ENCODE measurements at regions not wholly inside any gene's neighbourhood (a gene's known extent, or its start where the extent isn't known, plus 50 kb on each side); places are given as distances from the start of the nearest gene placed in this dataset.
A peak's percentile ranks its signal among the peaks of the same experiment; 100 is the strongest.

DNA sequence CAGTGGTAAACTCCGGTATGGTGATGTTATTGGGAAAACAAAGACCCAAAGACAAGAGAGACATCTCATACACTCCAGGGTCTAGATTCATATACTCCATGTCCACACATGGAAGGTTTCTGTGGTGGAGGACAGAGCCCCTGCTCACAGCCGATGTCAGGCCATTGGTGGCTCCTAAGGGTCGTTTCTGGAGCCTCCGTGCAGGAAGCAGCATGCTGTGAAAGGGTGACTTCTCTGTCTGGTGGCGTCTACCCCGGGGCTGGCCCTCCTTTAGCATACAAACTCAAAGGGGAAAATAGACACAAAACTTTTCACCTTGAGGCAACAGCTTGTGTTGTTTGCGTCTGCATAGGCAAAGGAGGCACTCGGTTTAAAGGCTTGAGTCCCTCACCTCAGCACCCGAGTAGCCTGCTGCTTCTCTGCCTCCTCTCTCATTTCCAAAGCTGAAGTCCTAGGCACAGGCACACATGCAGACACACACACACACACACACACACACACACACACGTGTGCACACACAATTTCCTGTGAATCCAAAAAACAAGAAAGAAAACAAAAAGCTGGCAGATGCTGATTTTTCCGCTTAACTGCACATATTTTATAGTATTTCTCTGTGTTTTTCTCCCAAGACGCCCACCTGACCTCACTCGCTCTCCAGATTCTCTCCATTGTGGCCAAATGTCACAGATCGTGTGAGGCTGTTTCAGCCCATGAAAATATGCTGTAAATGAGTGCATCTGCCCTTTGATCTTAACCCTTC, 601.4 kb upstream of the MGMT start:
- peak; percentile 70 for DNase-seq

DNA sequence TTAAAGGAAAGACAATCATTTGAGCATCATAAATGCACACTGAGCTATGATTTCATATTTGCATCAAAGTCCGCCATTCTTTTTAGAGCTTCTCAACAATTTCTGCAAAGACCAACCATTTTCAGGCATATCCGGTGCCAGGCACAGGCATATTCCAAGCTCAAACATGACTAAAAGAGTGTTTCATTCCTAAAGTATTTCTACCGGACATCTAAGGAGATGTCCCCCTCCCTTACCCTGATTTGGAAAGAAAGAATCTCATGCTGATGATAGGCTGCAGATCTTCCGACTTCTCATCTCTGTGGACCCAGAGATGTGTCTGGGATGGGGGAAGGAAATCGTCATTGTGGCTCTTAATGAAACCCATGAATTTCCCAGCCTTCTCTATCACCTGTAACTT, 600.5 kb upstream of the MGMT start:
- DNase-seq: no peak

DNA sequence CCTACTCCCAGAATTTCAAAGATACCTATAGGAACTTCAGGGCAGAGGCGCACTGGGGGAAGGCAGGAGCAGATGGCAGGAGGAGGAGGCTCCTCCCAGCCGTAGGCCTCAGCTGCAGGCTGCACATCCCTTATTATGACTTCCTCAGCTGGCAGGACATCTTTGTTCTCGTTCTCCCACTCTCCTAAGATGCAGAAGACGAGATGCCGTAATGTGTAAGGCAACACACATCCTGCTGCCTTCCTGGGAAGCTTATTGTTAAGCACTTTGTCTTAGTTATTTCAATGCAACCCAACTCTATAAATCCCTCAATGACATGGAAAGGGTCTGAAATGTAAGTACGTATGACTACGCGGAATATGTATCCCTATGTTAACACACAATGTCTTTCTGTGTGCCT, 599.8 kb upstream of the MGMT start:
- no peak for DNase-seq

DNA sequence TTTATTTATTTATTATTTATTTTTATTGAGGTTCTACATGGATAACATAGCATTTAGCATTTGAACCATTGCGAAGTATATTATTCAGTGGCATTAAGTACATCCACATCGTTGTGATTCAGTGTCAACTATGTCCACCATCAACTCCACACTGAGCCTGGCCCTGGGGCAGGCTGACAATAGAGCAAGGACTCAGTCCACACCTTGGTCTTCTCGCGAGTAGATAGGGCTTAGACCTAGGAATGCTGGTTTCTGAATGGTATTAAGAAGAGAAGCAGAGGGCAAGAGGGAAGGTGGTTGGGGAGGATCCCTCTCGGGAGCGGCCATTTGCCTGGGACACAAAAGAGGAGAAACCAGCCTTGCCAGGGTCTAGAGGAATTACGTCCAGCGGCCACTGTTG, 599.2 kb upstream of the MGMT start:
- no peak for DNase-seq

DNA sequence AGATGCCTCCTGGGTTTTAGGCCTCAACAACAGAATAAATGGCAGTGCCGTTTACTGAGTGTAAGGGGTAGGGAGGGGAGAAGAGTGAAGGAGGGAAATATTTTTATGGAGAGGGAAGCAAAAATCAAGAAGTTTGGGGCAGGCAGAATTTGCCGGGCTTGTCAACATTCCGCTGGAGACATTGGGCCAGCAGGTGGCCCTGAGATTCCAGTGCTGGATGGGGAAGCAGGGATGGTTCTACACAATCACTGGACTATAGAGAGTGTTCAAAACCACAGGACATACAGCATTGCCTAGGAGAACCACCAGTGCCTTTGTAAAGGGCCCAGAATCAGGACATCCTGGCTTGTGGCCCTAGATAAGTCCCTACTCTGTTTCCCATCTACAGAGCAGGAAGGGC, 598.6 kb upstream of the MGMT start:
- DNase-seq: no peak

DNA sequence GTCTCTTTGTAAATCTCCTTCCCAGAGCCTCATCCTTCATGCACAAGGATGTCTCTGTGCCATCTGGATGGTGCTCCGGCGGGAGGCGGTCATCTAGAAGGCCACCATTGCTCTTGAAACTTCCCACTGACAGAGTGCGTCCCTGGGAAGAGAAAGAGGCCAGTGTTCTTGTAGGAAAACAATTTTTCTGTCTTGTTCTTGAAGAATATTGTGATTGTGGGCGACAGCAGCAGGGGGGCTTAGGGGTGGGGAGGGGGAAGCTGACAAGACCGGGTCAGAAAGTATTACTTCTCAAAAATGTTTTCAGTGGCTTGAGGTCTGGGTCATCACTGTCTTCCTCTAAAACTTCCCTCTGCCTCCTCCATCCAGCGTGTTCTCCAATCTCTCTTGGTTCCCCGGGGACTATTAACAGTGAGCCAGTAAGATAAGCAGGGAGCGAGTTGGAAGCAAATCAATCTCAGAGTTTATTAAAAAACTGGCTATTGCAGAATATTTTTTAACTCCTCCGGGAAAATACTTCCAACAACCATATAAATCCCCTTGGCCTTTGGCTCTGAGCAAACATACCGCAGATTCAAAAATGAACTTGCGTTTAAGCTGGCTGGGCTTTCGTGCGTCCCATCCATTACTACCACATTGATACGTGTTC, 597.8 kb upstream of the MGMT start:
- no peak for DNase-seq

DNA sequence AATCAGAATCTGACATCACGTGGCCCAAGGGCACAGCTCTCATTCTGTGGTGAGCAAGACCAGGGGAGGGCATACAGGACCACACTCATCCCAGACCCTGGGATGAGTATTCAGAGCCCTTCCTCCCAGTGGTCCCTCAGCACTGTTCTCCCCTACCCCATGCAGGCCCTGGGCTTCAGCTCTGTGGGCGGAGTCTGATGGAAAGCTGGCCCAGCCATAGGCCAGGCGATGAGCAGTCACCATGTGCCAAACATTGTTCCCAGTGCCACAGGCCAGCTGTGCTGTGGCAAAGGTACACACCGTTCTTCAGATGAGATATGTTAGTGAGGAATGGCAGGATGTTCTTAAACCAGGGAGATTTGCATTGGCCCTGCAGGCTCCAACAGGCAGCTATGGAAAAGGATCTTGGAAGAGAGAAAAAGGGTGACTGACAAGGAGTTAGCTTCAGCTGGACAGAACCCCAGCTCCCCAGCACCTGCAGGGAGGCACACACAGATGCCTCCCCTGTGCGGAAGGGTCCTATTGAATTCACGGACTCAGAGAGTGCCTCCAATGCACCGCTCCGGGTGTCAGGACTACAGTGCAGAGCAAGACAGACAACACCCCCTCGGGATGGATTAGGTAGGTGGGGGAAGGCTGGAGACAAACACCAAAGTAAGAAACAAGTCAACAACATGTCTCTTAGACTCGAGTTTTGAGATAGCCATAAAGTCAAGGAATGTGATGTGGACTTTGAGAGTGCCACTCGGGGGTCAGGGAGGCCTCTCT, 596.0 kb upstream of the MGMT start:
- DNase-seq: no peak

DNA sequence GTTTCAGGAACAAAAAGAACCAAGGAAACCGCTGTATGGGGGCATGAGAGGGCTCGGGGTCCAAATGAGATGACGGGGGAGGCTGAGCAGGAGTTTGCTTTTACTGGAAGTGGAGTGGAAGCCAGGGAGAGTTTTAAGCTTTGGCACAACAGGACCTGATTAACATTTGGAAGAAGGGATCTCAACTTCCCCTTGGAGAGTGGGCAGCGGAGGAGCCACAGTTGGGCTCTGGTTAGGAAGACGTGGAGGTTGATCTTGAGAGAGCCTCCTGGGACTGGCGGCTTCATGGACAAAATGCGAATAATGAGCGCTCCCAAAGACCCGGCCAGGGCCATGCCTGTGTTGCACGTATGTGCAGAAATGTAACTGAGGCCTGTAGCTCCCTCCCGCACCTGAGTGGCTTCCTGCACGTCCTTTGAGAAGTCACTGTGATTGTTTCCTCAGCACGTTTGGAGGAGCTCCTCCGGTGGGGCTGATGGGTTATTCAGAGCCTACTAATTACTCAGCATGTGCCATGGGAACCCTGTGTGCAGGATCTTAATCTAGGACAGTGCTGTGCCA, 595.3 kb upstream of the MGMT start:
- no peak for DNase-seq

DNA sequence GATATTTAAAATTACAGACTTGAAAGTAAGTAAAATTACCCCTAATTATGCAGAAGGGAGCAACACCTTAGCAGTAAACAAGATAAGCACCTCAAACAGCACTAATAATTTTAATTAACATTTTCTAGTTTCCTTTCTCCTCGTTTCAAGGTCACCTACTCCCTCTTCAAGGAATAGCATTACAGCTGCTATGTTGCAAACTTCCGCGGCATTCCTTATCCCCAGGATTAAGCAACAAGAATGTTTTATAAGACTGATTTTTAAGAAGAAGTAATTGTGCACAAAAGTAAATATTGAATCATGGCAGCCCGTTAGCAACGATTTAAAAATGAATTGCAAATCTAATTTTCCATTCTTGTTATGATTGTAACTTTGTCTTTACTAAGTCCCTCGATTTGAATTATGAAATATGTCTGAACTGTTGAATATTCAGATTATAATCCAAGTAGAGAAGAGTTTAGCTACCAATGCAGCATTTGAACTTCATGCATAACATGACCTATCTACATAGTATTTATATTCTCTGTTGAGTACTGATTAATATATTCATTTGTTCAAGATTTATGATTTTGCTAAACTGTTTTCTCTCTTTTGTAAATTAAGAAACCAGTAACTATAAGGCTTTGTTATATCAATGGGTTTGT, 593.5 kb upstream of the MGMT start:
- DNase-seq: no peak

DNA sequence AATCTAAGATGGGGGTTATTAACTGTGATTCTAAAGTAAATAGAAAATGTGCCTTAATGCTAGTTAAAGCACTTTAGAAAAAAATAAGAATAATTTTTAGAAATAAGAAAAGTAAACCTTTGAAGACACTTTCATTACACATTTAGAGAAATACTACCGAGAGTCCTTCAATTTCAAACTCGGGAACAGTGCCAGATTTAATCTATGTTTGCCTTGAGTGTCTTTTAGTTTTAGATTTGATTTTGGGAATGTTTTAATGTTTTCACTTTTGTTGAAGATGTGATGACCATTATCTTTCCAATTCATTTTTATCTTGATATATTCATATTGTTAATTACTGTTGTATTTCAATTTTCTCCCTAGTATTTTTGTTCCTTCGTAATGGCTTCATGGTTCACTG, 592.7 kb upstream of the MGMT start:
- DNase-seq: no peak

DNA sequence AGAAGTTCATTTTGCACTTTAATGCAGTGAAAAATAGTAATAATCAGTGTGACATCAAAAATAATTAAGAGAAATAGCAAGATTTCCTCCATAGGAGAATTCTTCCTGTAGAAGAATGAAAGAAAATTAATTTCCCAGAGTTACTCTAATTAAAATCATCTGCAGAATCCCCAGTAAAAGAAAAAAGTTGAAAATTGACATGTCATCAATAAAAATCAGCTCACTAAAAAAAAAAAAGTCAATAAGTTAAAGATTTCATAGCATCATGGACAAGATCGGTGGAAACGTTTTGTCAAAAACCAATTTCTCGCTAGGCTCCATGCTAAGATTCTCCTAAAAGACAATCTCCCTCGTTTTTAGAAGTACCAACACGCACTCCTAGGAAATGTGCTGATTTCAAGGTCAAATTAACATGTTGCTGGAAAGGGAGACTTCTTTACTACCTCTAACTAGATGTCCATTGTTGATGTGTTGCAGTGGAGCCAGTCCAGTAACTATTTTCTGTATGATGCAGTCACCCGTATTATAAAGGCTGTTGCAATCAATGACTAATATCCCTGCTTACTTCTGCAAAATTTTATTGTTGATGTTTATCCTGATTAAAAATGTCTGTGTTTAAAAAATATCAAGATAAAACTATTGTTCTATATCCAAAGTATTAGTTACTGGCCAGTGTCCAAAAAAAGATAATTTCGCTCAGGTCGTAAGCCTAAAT, 591.9 kb upstream of the MGMT start:
- DNase-seq: no peak

DNA sequence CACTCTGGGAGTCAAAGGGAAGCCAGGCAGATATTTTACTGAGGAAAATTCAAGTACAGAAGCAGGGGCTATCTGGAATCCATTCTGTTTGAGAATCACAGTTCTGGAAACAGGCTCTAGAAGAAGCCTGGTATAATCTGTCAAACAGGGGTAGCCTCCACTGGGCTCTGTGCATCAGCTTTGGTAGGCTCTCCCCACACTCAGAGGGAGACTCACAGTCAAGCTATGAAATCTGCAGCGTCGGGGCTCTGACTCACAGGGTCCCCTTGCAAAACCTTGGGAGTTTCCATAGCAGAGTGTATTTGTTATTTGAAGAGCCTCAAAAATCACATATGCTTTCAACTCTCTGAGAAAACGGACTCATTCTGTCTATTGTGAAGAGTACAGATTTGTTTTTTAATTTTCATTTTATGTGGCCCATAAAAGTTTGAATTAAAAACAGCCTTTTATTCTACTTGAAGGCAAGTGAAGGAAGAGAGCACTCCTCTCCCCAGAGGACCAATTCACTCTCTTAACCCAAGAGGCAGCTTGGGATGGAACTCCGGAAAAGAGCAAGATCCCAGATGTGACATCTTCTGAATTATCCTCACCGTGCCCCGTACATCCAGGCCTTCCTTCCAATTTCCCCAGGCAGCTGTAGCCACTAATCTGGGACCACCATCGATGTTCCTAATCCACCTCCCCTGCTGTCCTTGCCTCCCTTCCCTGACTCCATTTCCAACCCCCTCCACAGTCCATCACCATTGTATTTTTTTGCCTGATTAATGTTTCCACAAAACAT, 590.9 kb upstream of the MGMT start:
- DNase-seq: no peak

DNA sequence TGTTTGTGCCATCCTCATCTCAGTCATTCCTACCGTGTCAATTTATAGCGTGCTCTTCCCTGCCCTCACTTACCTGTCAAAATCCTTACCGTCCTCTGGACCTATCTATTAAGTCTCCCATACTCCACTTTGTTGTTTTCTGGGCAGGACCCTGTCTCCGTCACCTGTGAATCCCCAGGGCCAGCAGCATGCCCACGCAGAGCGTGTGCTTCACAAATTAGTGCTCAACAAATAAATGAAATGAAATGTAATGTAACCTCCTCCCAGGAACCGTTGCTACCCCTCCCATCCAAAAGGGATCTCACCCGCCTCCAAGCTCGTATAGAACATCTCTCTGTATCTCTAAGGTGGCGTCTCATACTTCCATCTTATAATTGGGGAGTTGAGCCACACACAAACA, 589.9 kb upstream of the MGMT start:
- DNase-seq: no peak

DNA sequence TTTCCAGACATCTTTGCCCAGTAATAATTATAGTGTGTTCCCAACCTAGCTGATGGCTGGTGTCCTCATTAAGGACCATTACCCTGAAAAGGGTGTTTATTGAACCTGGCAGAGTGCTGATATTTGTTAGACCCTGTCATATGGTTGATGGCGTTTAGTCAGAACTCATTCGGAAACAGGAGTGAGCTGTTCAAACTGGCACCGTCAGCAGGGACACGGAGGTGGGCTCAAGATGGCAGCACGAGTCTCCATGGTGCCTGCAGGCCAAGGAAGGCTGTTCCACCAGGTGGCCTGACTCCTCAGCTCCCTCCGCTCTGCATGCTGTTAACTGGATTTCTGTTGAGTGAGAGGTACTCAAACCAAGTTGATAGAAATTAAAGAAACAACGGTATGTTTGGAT, 589.1 kb upstream of the MGMT start:
- no peak for DNase-seq

DNA sequence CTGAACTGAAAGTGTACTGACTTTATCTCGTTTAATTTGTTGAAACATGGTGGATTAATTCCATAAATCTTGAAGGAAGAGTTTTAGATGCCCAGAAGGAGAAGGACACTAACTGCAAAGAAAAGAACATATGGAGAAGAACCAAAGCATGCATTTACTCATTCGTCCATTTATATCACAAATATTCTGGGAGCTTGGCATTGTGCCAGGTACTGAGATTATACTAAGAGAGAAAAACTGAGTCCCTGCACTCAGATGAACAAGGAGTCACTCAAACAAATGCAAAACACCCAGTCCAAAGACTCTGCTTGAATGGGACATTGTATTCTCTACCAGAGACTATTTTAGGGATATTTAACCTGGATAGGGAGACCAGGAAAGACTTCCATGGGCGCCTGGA, 588.0 kb upstream of the MGMT start:
- DNase-seq: no peak

DNA sequence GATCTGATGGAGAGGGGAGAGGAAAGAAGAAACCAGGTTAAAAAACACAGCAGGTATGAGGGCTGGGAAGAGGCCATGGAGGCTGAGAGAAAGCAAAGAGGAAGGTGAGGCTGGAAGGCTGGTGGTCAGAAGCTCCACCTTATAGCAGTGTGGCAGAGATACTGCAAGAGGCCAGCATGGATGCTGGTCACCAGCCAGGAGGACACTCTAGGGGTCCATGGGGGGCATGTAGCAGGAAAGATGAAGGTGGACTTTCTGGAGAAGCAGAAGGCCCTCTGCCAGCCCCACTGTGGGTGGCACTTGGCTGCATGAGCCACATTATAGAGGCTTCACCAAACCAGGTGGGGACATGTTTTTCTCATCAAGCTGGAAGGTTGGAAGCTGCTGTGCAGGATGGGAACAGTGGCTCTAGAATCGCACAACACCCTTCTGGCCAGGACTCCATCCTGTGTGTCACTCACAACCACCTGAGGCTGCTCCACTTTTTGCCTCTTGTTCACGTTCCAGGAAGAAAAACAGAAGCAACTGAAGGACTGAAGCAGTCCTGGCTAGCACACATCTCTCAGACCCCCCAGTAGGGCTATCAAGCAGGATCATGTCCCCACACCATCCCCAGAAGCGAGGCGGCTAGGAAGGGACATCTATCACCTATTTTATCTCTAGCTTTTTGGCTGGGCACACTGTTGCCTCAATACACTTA, 587.5 kb upstream of the MGMT start:
- no peak for DNase-seq

DNA sequence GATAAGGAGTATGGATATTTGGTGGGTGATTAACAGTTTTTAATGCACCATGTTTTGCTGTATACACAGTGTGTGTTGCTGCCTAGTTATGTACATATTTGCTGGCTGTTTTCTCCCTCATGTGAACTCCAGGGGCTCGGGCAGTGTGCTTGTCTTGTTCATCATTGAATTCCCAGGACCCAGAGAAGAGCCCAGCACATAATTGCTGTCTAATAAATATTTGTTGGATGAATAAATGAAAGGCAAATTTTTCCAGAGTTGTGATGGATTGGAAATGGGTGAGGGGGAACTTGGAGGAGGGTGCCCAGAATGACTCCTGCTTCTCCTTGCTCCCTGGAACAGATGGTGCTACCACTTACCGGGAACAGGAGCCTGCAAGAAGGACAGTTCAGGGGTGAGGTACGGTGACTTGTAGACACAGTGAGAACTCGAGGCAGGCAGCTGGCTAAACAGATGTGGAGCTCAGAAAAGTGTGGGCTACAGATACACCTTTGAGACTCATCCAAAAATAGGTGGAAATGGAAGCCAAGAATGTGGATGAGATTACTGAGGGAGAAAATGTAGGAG, 586.8 kb upstream of the MGMT start:
- DNase-seq: no peak

DNA sequence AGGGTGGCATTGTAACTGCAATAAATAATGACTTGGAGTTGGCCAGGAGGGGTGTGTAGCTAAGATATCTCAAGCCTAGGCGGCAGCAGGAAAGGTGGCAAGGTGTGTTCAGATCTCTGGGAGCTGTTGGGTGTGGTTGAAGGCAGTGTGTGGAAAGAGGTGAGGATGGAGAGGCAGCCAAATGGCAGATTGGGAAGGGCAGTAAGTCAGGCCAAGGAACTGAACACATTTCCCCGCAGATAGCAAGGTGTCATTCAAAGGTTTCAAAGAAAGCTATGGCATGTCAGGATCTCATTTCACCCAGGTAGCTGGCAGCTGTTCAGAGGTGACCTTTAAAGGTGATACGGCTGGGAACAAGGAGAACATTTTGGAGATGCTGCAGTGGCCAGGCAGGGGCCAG, 586.0 kb upstream of the MGMT start:
- DNase-seq: no peak

DNA sequence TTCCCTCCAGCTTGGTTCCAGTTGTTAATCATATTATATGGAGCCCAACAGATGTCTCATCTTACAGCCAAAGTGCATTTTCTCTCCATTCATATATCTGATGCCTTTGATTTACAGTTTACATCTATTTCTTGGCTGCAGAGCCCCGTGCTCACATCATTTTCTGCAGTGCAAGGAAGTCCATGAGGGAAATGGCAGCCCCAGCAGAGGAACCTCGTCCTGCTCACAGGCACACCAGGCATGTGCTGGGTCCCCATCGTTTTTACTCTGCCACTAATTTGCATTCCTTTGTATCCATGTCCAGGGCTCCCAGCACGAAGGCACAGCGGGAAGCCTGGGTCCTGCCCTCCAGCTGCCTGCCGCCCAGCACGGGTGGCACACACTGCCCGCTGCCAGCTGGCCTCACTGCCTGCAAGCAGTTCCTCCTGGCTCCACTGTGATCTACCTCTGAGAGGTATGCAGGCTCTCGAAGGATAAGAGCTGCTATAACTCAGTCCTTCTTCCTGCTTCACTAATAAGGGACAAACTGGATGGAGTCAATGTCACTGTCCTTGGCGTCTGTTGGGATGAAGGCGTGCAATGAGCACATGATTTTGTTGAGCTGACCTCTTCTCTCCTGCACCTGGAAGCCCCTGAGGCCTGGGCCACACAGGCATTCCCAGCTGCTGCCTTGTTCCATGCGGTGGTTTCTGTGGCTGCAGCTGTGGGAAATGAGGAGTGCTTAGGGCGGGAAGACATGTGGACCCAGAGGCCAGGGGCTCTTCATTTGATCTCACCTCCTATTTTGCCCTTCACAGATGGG, 583.6 kb upstream of the MGMT start:
- peak; percentile 57 for DNase-seq

DNA sequence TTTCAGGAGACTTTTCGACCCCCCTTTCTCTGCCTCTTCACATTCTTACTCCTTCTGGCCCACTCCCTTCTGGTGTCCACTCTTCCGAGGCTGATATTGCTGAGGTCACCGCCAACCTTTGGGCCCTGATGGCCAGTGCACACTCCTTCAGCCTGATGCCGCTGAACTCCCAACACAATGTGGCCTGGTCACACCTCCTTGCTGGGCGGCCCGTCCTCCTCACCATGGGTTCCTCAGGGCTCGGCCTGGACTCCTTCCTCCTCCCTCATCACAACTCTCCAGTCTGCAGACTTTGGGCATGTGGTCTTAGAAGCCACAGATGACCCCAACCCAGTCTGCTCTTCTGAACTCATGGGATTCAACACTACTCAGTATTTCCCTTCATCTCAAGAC, 583.0 kb upstream of the MGMT start:
- no peak for DNase-seq

Measured in left hindlimb (tissue), 1 donor.